Right atrium auricular region (tissue), 2 donors: ENCODE measurements at regions not wholly inside any gene's neighbourhood (a gene's known extent, or its start where the extent isn't known, plus 50 kb on each side); places are given as distances from the start of the nearest gene placed in this dataset.

ENCODE experiments used
- DNase-seq: peaks from one replicate; pipeline ENCODE4 v3.0.0-alpha.2; 2019; ENCODE audit warnings: low spot score
- H3K27ac ChIP-seq, 2 donors: fragments of 200-600 bp; sonication (generic); 1 replicate in 1 of 2; 2 replicates in 1 of 2; pipeline ENCODE4 v1.5.1; 2016 to 2019
- H3K27me3 ChIP-seq, 2 donors: fragments of 200-600 bp; sonication (generic); one replicate each; pipeline versions ENCODE4 v1.5.1 to v1.6.0; 2017 to 2019
- H3K36me3 ChIP-seq: fragments of 200-600 bp; sonication (generic); one replicate; pipeline ENCODE4 v1.5.1; 2016
- H3K4me1 ChIP-seq, 2 donors: fragments of 200-600 bp; sonication (generic); one replicate each; pipeline versions ENCODE4 v1.5.1 to v1.6.0; 2017 to 2019
- H3K4me3 ChIP-seq, 2 donors: fragments of 200-600 bp; sonication (generic); 1 replicate in 1 of 2; 2 replicates in 1 of 2; pipeline ENCODE4 v1.5.1; 2017 to 2019; ENCODE audit warnings: mild to moderate bottlenecking in 1 of 2, moderate library complexity in 1 of 2
- H3K9me3 ChIP-seq, 2 donors: fragments of 200-600 bp; sonication (generic); one replicate each; pipeline ENCODE4 v1.5.1; 2019
- CTCF ChIP-seq, 2 donors: fragments of 200-600 bp; sonication (generic); IDR thresholded peaks; one replicate each; pipeline ENCODE4 v1.5.1; 2019; ENCODE audit warnings: antibody characterized with exemption in 2 of 2

- Histone ChIP-seq H3K4me3 (no peak overlapping the region), H3K27me3 (no peaks in the 10 kb centered on the region), H3K36me3 (no peaks in the 10 kb centered on the region), H3K4me1 (no peaks in the 10 kb centered on the region), H3K9me3 (no peaks in the 10 kb centered on the region), H3K27ac (no peak overlapping the region)
- no peak for TF ChIP-seq CTCF (IDR thresholded peaks at IDR 0.05)
- DNase-seq = no peak
Measured at GRCh38 chr9:109624896-109625295, 126.8 kb upstream of the PTPN3 start.

GRCh38 chr9:109627042-109627441 lies 128.9 kb upstream of the PTPN3 start:
- no peak for TF ChIP-seq CTCF (IDR thresholded peaks at IDR 0.05)
- no peak for DNase-seq
- Histone ChIP-seq H3K27ac (no peak overlapping the region), H3K27me3 (no peaks in the 10 kb centered on the region), H3K9me3 (no peaks in the 10 kb centered on the region), H3K4me3 (no peak overlapping the region), H3K36me3 (no peaks in the 10 kb centered on the region), H3K4me1 (no peaks in the 10 kb centered on the region)

GRCh38 chr9:109629615-109630014 lies 131.5 kb upstream of the PTPN3 start:
- no peaks in the 10 kb centered on the region for H3K27me3 ChIP-seq
- DNase-seq = no peak

GRCh38 chr9:109632817-109633216 lies 134.7 kb upstream of the PTPN3 start:
- Histone ChIP-seq H3K27me3 (no peaks in the 10 kb centered on the region), H3K9me3 (no peaks in the 10 kb centered on the region), H3K27ac (no peak overlapping the region), H3K4me3 (no peak overlapping the region), H3K36me3 (no peaks in the 10 kb centered on the region), H3K4me1 (no peaks in the 10 kb centered on the region)
- TF ChIP-seq CTCF (IDR thresholded peaks at IDR 0.05) = no peak
- no peak for DNase-seq

More at GRCh38 chr9:109629615-109630014, 131.5 kb upstream of the PTPN3 start:
- H3K9me3 ChIP-seq = no peaks in the 10 kb centered on the region
- no peaks in the 10 kb centered on the region for H3K36me3 ChIP-seq
- no peak for TF ChIP-seq CTCF (IDR thresholded peaks at IDR 0.05)
- H3K27ac ChIP-seq = no peak overlapping the region
- H3K4me3 ChIP-seq = no peak overlapping the region
- no peaks in the 10 kb centered on the region for H3K4me1 ChIP-seq

GRCh38 chr9:109639674-109640579 lies 140.1 kb upstream of the PALM2AKAP2 start:
- Histone ChIP-seq H3K27me3 (no peaks in the 10 kb centered on the region), H3K9me3 (peaks cover 0 to 3% of the 10 kb centered on the region in 2 donors), H3K4me1 (peaks cover 0 to 19% of the 10 kb centered on the region in 2 donors), H3K4me3 (peak overlapping the region; percentile 42 to 61), H3K36me3 (no peaks in the 10 kb centered on the region), H3K27ac (no peak overlapping the region)
- DNase-seq = no peak
- TF ChIP-seq CTCF (IDR thresholded peaks at IDR 0.05) = no peak
